Thyroid gland (tissue), 4 donors: ENCODE measurements at regions not wholly inside any gene's neighbourhood (a gene's known extent, or its start where the extent isn't known, plus 50 kb on each side); places are given as distances from the start of the nearest gene placed in this dataset.

Experiments
- CTCF ChIP-seq, 6 experiments: fragments of 200-600 bp in 3 of 6; fragments of 450-650 bp in 3 of 6; sonication (generic) in 3 of 6; IDR thresholded peaks; one replicate each; pipeline ENCODE4 v1.5.1; 2016 to 2019; ENCODE audit warnings: antibody characterized with exemption in 6 of 6, mild to moderate bottlenecking in 2 of 6, inconsistent platforms in 1 of 6, moderate library complexity in 1 of 6
- POLR2A ChIP-seq, 2 donors: fragments of 450-650 bp; IDR thresholded peaks; one replicate each; pipeline ENCODE4 v1.6.1; 2017; ENCODE audit warnings: antibody characterized with exemption in 2 of 2, mild to moderate bottlenecking in 2 of 2, moderate library complexity in 1 of 2

GRCh38 chr4:134070174-134070573 lies 131.4 kb downstream of the PABPC4L start:
- TF ChIP-seq CTCF (IDR thresholded peaks at IDR 0.05), result no peak
- no peak for TF ChIP-seq POLR2A (IDR thresholded peaks at IDR 0.05)
